Stomach smooth muscle (tissue), 2 donors: ENCODE measurements at regions not wholly inside any gene's neighbourhood (a gene's known extent, or its start where the extent isn't known, plus 50 kb on each side); places are given as distances from the start of the nearest gene placed in this dataset.
"Not testable (repeated sequence)": the region's sequence is repeated elsewhere in the genome, so short reads cannot be mapped to it uniquely, and the experiment has no call there.

Experiments used
- H3K27ac ChIP-seq: one replicate; pipeline ENCODE4 v1.7.0; 2013; ENCODE audit warnings: mild to moderate bottlenecking, low read length, inconsistent platforms
- H3K27me3 ChIP-seq, 2 donors: one replicate each; pipeline ENCODE4 v1.7.0; 2013; ENCODE audit warnings: low read length in 2 of 2; ENCODE audit not compliant: insufficient read depth in 2 of 2, control insufficient read depth in 1 of 2
- H3K36me3 ChIP-seq, 2 donors: one replicate each; pipeline ENCODE4 v1.7.0; 2013; ENCODE audit warnings: low read length in 2 of 2; ENCODE audit not compliant: control insufficient read depth in 2 of 2, insufficient read depth in 2 of 2
- H3K4me1 ChIP-seq: one replicate; pipeline ENCODE4 v1.7.0; 2013; ENCODE audit warnings: low read length; ENCODE audit not compliant: control insufficient read depth, insufficient read depth
- H3K4me3 ChIP-seq, 2 donors: one replicate each; pipeline ENCODE4 v1.7.0; 2013; ENCODE audit warnings: low read length in 2 of 2
- H3K9ac ChIP-seq, 2 donors: one replicate each; pipeline ENCODE4 v1.7.0; 2013; ENCODE audit warnings: low read length in 2 of 2, mild to moderate bottlenecking in 1 of 2
- H3K9me3 ChIP-seq, 2 donors: one replicate each; pipeline ENCODE4 v1.7.0; 2013; ENCODE audit warnings: low read length in 2 of 2; ENCODE audit not compliant: control insufficient read depth in 2 of 2
- donor health status: healthy.
- donor health status: Pancreatic carcinoma.

DNA sequence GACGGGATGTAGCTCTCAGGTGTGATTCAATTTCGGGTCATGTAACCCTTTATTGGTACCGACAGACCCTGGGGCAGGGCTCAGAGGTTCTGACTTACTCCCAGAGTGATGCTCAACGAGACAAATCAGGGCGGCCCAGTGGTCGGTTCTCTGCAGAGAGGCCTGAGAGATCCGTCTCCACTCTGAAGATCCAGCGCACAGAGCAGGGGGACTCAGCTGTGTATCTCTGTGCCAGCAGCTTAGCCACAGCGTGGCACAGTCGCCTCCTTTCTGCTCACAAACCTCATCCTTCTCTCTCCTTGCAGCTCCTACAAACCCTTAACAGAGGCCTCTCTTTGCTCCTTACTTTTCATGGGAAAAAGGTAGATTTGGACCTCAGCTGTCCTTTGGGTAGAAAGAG lies 197.5 kb upstream of the PRSS58 start:
- H3K4me1 ChIP-seq: no peaks in the 10 kb centered on the region
- peaks cover 0 to 2% of the 10 kb centered on the region in 2 donors for H3K27me3 ChIP-seq
- no peak overlapping the region for H3K4me3 ChIP-seq
- no peaks in the 10 kb centered on the region for H3K36me3 ChIP-seq
- no peak overlapping the region for H3K9ac ChIP-seq
- H3K27ac ChIP-seq: no peak overlapping the region
- H3K9me3 ChIP-seq: no peaks in the 10 kb centered on the region

GRCh38 chr7:142454862-142455261 lies 197.0 kb upstream of the PRSS58 start:
- Histone ChIP-seq H3K4me3 (no peak overlapping the region), H3K4me1 (no peaks in the 10 kb centered on the region), H3K36me3 (no peaks in the 10 kb centered on the region), H3K27me3 (peaks cover 0 to 2% of the 10 kb centered on the region in 2 donors), H3K9ac (no peak overlapping the region), H3K9me3 (no peaks in the 10 kb centered on the region), H3K27ac (no peak overlapping the region)

DNA sequence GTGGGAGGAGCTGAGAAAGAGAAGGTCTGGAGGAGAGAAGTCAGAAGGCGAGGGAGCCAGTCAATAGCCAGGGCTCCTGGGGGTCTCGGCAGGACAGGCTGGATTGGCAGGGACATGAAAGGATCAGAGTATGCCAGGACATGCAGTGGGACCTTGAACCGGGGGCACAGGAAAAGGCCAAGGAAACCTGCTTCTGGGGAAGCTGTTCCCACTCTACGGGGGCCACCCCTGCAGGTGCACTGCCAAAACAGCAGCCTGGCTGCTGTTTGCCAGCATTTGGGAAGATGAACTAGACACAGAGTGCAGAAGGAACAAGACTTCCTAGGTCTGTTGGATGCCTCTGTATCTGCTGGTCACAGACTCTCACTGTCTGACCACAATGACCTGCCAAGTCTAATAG lies 194.9 kb upstream of the PRSS58 start:
- Histone ChIP-seq H3K4me3 (no peak overlapping the region), H3K9me3 (no peaks in the 10 kb centered on the region), H3K4me1 (no peaks in the 10 kb centered on the region), H3K36me3 (no peaks in the 10 kb centered on the region), H3K27me3 (peaks cover 0 to 2% of the 10 kb centered on the region in 2 donors), H3K9ac (no peak overlapping the region), H3K27ac (no peak overlapping the region)

DNA sequence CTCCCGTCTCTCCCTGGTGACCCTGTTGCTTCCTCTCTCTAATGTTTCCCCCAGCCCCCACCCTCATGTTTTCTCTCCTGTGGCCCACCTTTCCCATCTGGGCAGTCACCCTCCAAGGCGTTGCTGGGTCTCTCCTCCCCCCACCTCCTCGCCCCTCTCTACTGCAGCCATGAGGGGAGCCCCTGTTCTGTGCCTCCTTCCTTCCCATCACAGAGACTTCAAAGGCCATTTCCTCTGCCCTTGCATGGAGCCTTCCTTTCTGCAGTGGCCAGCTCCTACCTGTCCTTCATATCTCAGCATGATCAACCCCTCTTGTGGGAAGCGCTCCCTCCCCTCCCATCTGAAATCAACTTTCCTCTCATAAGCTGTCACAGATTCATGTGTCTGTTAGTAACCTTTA lies 194.0 kb upstream of the PRSS58 start:
- Histone ChIP-seq H3K9me3 (no peaks in the 10 kb centered on the region), H3K4me3 (no peak overlapping the region), H3K27ac (no peak overlapping the region), H3K9ac (no peak overlapping the region), H3K27me3 (no peaks in the 10 kb centered on the region), H3K4me1 (no peaks in the 10 kb centered on the region), H3K36me3 (no peaks in the 10 kb centered on the region)

GRCh38 chr7:142451296-142451695 lies 193.4 kb upstream of the PRSS58 start:
- Histone ChIP-seq H3K9me3 (no peaks in the 10 kb centered on the region), H3K27ac (no peak overlapping the region), H3K4me1 (no peaks in the 10 kb centered on the region), H3K36me3 (no peaks in the 10 kb centered on the region), H3K27me3 (no peaks in the 10 kb centered on the region), H3K9ac (no peak overlapping the region), H3K4me3 (no peak overlapping the region)

DNA sequence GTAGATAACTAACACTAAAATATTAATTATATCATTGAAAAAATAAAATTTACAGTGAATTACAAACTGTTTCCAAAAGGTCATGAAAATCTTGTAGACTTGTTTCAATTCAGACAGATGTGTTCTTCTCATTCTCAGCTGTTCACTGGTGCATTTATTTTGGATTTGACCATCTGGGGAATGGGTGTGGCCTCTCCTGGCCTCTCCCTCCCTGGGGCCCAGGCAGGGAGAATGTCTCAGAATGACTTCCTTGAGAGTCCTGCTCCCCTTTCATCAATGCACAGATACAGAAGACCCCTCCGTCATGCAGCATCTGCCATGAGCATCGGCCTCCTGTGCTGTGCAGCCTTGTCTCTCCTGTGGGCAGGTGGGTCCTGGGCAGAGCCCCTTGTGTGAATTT lies 192.8 kb upstream of the PRSS58 start:
- H3K9me3 ChIP-seq: no peaks in the 10 kb centered on the region

GRCh38 chr7:142450206-142450605 lies 192.3 kb upstream of the PRSS58 start:
- Histone ChIP-seq H3K36me3 (no peaks in the 10 kb centered on the region), H3K27ac (no peak overlapping the region), H3K4me3 (no peak overlapping the region), H3K9me3 (no peaks in the 10 kb centered on the region), H3K27me3 (no peaks in the 10 kb centered on the region), H3K4me1 (no peaks in the 10 kb centered on the region), H3K9ac (no peak overlapping the region)

More for the DNA sequence above, 192.8 kb upstream of the PRSS58 start:
- Histone ChIP-seq H3K4me3 (no peak overlapping the region), H3K9ac (no peak overlapping the region), H3K27ac (no peak overlapping the region), H3K4me1 (no peaks in the 10 kb centered on the region), H3K27me3 (no peaks in the 10 kb centered on the region), H3K36me3 (no peaks in the 10 kb centered on the region)

DNA sequence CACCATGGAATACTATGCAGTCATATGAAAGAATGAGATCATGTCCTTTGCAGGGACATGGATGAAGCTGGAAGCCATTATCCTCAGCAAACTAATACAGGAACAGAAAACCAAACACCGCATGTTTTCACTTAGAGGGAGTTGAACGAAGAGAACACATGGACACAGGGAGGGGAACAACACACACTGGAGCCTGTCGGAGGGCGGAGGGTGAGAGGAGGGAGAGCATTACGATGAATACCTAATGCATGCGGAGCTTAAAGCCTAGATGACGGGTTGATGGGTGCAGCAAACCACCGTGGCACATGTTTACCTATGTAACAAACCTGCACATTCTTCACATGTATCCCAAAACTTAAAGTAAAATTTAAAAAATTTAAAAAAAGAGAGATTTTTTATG lies 191.0 kb upstream of the PRSS58 start:
- not testable (repeated sequence) for H3K27ac ChIP-seq, H3K4me1 ChIP-seq, H3K27me3 ChIP-seq, H3K9me3 ChIP-seq, H3K9ac ChIP-seq, H3K36me3 ChIP-seq, H3K4me3 ChIP-seq

- H3K4me3 ChIP-seq: no peak overlapping the region
- H3K36me3 ChIP-seq: no peaks in the 10 kb centered on the region
- H3K4me1 ChIP-seq: no peaks in the 10 kb centered on the region
- no peaks in the 10 kb centered on the region for H3K9me3 ChIP-seq
- H3K27ac ChIP-seq: no peak overlapping the region
- no peaks in the 10 kb centered on the region for H3K27me3 ChIP-seq
- no peak overlapping the region for H3K9ac ChIP-seq
Measured at GRCh38 chr7:142447762-142448161, 189.9 kb upstream of the PRSS58 start.

GRCh38 chr7:142445019-142445686 lies 187.3 kb upstream of the PRSS58 start:
- Histone ChIP-seq H3K27ac (no peak overlapping the region), H3K4me3 (no peak overlapping the region), H3K4me1 (no peaks in the 10 kb centered on the region), H3K36me3 (no peaks in the 10 kb centered on the region), H3K9ac (no peak overlapping the region), H3K27me3 (no peaks in the 10 kb centered on the region), H3K9me3 (no peaks in the 10 kb centered on the region)

GRCh38 chr7:142443216-142444010 lies 185.6 kb upstream of the PRSS58 start:
- H3K27ac ChIP-seq: no peak overlapping the region
- H3K9me3 ChIP-seq: no peaks in the 10 kb centered on the region
- H3K4me1 ChIP-seq: no peaks in the 10 kb centered on the region
- peaks cover 0 to under 1% of the 10 kb centered on the region in 2 donors for H3K27me3 ChIP-seq
- H3K4me3 ChIP-seq: no peak overlapping the region
- no peak overlapping the region for H3K9ac ChIP-seq
- H3K36me3 ChIP-seq: no peaks in the 10 kb centered on the region
